ENCODE measurements at regions not wholly inside any gene's neighbourhood (a gene's known extent, or its start where the extent isn't known, plus 50 kb on each side); places are given as distances from the start of the nearest gene placed in this dataset.

DNA sequence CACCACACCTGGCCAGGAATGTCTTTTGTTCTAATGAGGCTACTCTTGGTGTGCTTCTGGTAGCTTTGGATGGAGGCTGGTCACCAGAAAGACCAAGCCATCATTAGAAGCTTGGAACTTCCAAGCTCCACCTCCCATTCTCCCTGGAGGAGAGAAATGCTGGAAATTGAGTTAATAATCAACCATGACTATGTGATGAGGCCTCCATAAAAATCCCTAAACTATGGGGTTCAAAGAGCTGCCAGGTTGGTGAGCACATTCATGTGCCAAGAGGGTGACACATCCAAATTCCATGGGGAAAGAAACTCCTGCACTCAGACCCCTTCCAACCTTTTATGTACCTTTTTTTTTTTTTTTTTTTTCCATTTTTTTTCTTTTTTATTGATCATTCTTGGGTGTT, 105.5 kb upstream of the SPATA31C2 start:
- H3K4me1 ChIP-seq (ENCODE audit: control insufficient read depth in 4 of 4, insufficient read depth in 4 of 4, low read length in 3 of 4): no peaks in the 10 kb centered on the region
- H3K9ac ChIP-seq (ENCODE audit: low read depth in 1 of 2, low read length in 2 of 2): no peak overlapping the region
- no peak overlapping the region for H3K27ac ChIP-seq (ENCODE audit: low read depth in 1 of 2, low read length in 2 of 2)
- no peaks in the 10 kb centered on the region for H3K36me3 ChIP-seq (ENCODE audit: control insufficient read depth in 4 of 4, insufficient read depth in 3 of 4, low read depth in 1 of 4, low read length in 3 of 4)
- DNase-seq (ENCODE audit: low spot score): no peak
- no peak overlapping the region for H3K4me3 ChIP-seq (ENCODE audit: low read depth in 1 of 3, low read length in 3 of 3)
- H3K27me3 ChIP-seq (ENCODE audit: control insufficient read depth in 4 of 4, insufficient read depth in 4 of 4, low read length in 3 of 4): no peaks in the 10 kb centered on the region
- TF ChIP-seq, protein P1, sequence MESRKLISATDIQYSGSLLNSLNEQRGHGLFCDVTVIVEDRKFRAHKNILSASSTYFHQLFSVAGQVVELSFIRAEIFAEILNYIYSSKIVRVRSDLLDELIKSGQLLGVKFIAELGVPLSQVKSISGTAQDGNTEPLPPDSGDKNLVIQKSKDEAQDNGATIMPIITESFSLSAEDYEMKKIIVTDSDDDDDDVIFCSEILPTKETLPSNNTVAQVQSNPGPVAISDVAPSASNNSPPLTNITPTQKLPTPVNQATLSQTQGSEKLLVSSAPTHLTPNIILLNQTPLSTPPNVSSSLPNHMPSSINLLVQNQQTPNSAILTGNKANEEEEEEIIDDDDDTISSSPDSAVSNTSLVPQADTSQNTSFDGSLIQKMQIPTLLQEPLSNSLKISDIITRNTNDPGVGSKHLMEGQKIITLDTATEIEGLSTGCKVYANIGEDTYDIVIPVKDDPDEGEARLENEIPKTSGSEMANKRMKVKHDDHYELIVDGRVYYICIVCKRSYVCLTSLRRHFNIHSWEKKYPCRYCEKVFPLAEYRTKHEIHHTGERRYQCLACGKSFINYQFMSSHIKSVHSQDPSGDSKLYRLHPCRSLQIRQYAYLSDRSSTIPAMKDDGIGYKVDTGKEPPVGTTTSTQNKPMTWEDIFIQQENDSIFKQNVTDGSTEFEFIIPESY (IDR thresholded peaks at IDR 0.05): no peak
- no peak for TF ChIP-seq NR2F2 (IDR thresholded peaks at IDR 0.05)
- no peak for TF ChIP-seq GABPA (IDR thresholded peaks at IDR 0.05 in 1 of 2, conservative IDR thresholded peaks at IDR 0.05 in 1 of 2)
- TF ChIP-seq, protein P2, sequence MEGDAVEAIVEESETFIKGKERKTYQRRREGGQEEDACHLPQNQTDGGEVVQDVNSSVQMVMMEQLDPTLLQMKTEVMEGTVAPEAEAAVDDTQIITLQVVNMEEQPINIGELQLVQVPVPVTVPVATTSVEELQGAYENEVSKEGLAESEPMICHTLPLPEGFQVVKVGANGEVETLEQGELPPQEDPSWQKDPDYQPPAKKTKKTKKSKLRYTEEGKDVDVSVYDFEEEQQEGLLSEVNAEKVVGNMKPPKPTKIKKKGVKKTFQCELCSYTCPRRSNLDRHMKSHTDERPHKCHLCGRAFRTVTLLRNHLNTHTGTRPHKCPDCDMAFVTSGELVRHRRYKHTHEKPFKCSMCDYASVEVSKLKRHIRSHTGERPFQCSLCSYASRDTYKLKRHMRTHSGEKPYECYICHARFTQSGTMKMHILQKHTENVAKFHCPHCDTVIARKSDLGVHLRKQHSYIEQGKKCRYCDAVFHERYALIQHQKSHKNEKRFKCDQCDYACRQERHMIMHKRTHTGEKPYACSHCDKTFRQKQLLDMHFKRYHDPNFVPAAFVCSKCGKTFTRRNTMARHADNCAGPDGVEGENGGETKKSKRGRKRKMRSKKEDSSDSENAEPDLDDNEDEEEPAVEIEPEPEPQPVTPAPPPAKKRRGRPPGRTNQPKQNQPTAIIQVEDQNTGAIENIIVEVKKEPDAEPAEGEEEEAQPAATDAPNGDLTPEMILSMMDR (IDR thresholded peaks at IDR 0.05; ENCODE audit: low read depth, low read length, missing input control): no peak
- TF ChIP-seq, protein P3, sequence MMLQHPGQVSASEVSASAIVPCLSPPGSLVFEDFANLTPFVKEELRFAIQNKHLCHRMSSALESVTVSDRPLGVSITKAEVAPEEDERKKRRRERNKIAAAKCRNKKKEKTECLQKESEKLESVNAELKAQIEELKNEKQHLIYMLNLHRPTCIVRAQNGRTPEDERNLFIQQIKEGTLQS (IDR thresholded peaks at IDR 0.05): no peak
- TF ChIP-seq HNF4A (conservative IDR thresholded peaks at IDR 0.05): no peak
- no peak for TF ChIP-seq RXRA (IDR thresholded peaks at IDR 0.05)
- no peak for TF ChIP-seq TAF1 (conservative IDR thresholded peaks at IDR 0.05)
- no peak for TF ChIP-seq HNF4G (IDR thresholded peaks at IDR 0.05)
- H3K9me3 ChIP-seq (ENCODE audit: control insufficient read depth in 4 of 4, low read length in 3 of 4): no peaks in the 10 kb centered on the region

DNA sequence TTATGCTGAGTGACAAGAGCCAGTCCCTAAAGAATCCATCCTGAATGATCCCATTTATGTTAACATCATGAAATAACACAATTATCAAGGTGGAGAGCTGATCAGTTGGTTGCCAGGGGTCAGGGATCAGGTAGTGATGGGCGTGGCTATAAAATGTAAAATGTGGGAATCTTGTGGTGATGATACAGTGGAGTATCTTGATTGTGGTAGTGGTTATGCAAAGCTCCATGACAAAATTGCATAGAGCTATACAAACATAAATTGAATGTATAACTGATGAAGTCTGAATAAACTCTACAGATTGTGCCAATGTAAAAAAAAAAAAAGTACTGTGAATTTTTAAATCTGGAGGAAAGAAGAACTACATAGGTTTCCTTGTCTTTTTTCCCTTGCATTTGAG, 104.6 kb upstream of the SPATA31C2 start:
- no peak for DNase-seq (ENCODE audit: low spot score)
- no peak overlapping the region for H3K4me3 ChIP-seq (ENCODE audit: low read depth in 1 of 3, low read length in 3 of 3)
- no peak overlapping the region for H3K9ac ChIP-seq (ENCODE audit: low read depth in 1 of 2, low read length in 2 of 2)
- H3K36me3 ChIP-seq (ENCODE audit: control insufficient read depth in 4 of 4, insufficient read depth in 3 of 4, low read depth in 1 of 4, low read length in 3 of 4): no peaks in the 10 kb centered on the region
- H3K27ac ChIP-seq (ENCODE audit: low read depth in 1 of 2, low read length in 2 of 2): no peak overlapping the region
- no peak for TF ChIP-seq EGR1 (IDR thresholded peaks at IDR 0.05; ENCODE audit: low read depth in 2 of 2)
- no peak for TF ChIP-seq FOXA1 (IDR thresholded peaks at IDR 0.05)
- TF ChIP-seq, protein P4, sequence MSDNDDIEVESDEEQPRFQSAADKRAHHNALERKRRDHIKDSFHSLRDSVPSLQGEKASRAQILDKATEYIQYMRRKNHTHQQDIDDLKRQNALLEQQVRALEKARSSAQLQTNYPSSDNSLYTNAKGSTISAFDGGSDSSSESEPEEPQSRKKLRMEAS (IDR thresholded peaks at IDR 0.05): no peak
- TF ChIP-seq FOXA2 (IDR thresholded peaks at IDR 0.05): no peak
- WGBS: 84% methylated on average over 1 of the region's 1 CpG
- no peaks in the 10 kb centered on the region for H3K27me3 ChIP-seq (ENCODE audit: control insufficient read depth in 4 of 4, insufficient read depth in 4 of 4, low read length in 3 of 4)
- H3K4me1 ChIP-seq (ENCODE audit: control insufficient read depth in 4 of 4, insufficient read depth in 4 of 4, low read length in 3 of 4): no peaks in the 10 kb centered on the region
- no peaks in the 10 kb centered on the region for H3K9me3 ChIP-seq (ENCODE audit: control insufficient read depth in 4 of 4, low read length in 3 of 4)

DNA sequence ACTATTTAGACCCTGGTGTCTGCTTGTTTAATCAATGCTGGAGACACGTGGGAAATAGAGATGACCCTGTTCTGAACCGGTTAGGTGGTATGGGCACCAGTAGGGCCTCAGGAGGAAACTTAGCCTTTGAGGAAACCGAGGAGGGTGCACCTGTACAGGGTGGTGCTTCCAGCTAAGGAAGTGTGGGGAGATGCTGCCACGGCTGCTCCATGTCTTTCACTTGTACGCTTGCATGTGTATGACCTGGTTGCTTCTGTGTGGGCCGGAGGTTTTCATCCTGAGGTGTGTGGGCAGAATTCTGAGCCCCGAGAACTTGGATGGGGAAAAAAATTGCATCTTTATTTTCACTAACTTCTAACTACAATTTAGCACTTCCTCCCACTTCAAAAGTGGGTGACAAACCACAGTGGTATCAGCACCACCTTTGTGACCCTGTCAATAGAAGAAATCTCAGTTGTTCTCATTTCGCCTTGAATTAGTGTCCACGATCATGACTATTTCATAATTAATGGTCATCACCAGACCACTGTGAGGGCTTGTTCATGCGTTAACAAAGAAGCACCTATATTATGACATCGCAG, 99.8 kb upstream of the SPATA31C2 start:
- no peak for TF ChIP-seq JUND (IDR thresholded peaks at IDR 0.05)
- TF ChIP-seq EGR1 (IDR thresholded peaks at IDR 0.05; ENCODE audit: low read depth in 2 of 2): no peak

More for the DNA sequence above, 99.8 kb upstream of the SPATA31C2 start:
- no peak overlapping the region for H3K27ac ChIP-seq (ENCODE audit: low read depth in 1 of 2, low read length in 2 of 2)
- DNase-seq (ENCODE audit: low spot score): no peak
- WGBS: 87% methylated on average over 11 of the region's 11 CpGs
- H3K27me3 ChIP-seq (ENCODE audit: control insufficient read depth in 4 of 4, insufficient read depth in 4 of 4, low read length in 3 of 4): no peaks in the 10 kb centered on the region
- no peaks in the 10 kb centered on the region for H3K36me3 ChIP-seq (ENCODE audit: control insufficient read depth in 4 of 4, insufficient read depth in 3 of 4, low read depth in 1 of 4, low read length in 3 of 4)
- H3K4me3 ChIP-seq (ENCODE audit: low read depth in 1 of 3, low read length in 3 of 3): no peak overlapping the region
- no peak overlapping the region for H3K9ac ChIP-seq (ENCODE audit: low read depth in 1 of 2, low read length in 2 of 2)
- no peaks in the 10 kb centered on the region for H3K4me1 ChIP-seq (ENCODE audit: control insufficient read depth in 4 of 4, insufficient read depth in 4 of 4, low read length in 3 of 4)
- no peaks in the 10 kb centered on the region for H3K9me3 ChIP-seq (ENCODE audit: control insufficient read depth in 4 of 4, low read length in 3 of 4)
